H1 (cell line): ENCODE measurements at regions not wholly inside any gene's neighbourhood (a gene's known extent, or its start where the extent isn't known, plus 50 kb on each side); places are given as distances from the start of the nearest gene placed in this dataset.

Experiments
- CREB1 ChIP-seq: IDR thresholded peaks from 2 replicates; pipeline ENCODE4 v1.6.1; 2012; ENCODE audit warnings: inconsistent platforms
- CTCF ChIP-seq, 3 experiments: IDR thresholded peaks; 1 replicate in 2 of 3; 2 replicates in 1 of 3; pipeline versions ENCODE4 v1.5.1 to v1.6.1; 2011; ENCODE audit warnings: low read length in 3 of 3, mild to moderate bottlenecking in 3 of 3, inconsistent platforms in 2 of 3, low read depth in 1 of 3, moderate library complexity in 1 of 3; ENCODE audit not compliant: insufficient read depth in 1 of 3; ENCODE audit errors: control extremely low read depth in 1 of 3
- EP300 ChIP-seq, 2 experiments: IDR thresholded peaks; 1 replicate in 1 of 2; 2 replicates in 1 of 2; pipeline ENCODE4 v1.6.1; 2011 to 2012; ENCODE audit warnings: low read depth in 2 of 2, low read length in 2 of 2, mild to moderate bottlenecking in 2 of 2, borderline replicate concordance in 1 of 2, inconsistent platforms in 1 of 2, moderate library complexity in 1 of 2
- KDM4A ChIP-seq: IDR thresholded peaks from one replicate; pipeline ENCODE4 v1.7.1; 2012; ENCODE audit warnings: low read depth, mild to moderate bottlenecking, moderate library complexity, low read length, inconsistent platforms; ENCODE audit not compliant: severe bottlenecking
- POLR2AphosphoS5 ChIP-seq: IDR thresholded peaks from 2 replicates; pipeline ENCODE4 v1.6.1; 2011; ENCODE audit warnings: low read depth, low read length
- RAD21 ChIP-seq, 2 experiments: IDR thresholded peaks in 1 of 2; conservative IDR thresholded peaks in 1 of 2; 2 replicates each; pipeline ENCODE4 v1.6.1; 2011; ENCODE audit warnings: low read depth in 2 of 2, low read length in 2 of 2, improper control_type of control experiment in 1 of 2, inconsistent platforms in 1 of 2, mild to moderate bottlenecking in 1 of 2, moderate library complexity in 1 of 2
- TEAD4 ChIP-seq: IDR thresholded peaks from 2 replicates; pipeline ENCODE4 v1.6.1; 2012; ENCODE audit warnings: low read depth, low read length, inconsistent platforms, mixed read lengths

GRCh38 chr3:59368900-59369675, 319.3 kb upstream of the CFAP20DC start:
- no peak for TF ChIP-seq KDM4A
- TF ChIP-seq TEAD4 = no peak
- no peak for TF ChIP-seq RAD21 (IDR thresholded peaks at IDR 0.05 in 1 of 2, conservative IDR thresholded peaks at IDR 0.05 in 1 of 2; ENCODE audit: low read depth in 2 of 2, low read length in 2 of 2)
- no peak for TF ChIP-seq CTCF (IDR thresholded peaks at IDR 0.05; ENCODE audit: control extremely low read depth in 1 of 3, insufficient read depth in 1 of 3, low read depth in 1 of 3, low read length in 3 of 3)
- no peak for TF ChIP-seq POLR2AphosphoS5
- TF ChIP-seq CREB1 = no peak
- TF ChIP-seq EP300 (IDR thresholded peaks at IDR 0.05; ENCODE audit: borderline replicate concordance in 1 of 2, low read depth in 2 of 2, low read length in 2 of 2) = no peak
